RKO (cell line): ENCODE measurements at regions not wholly inside any gene's neighbourhood (a gene's known extent, or its start where the extent isn't known, plus 50 kb on each side); places are given as distances from the start of the nearest gene placed in this dataset.

Experiments
- DNase-seq: peaks from one replicate; pipeline ENCODE4 v3.0.0-alpha.2; 2016; ENCODE audit warnings: low spot score

DNA sequence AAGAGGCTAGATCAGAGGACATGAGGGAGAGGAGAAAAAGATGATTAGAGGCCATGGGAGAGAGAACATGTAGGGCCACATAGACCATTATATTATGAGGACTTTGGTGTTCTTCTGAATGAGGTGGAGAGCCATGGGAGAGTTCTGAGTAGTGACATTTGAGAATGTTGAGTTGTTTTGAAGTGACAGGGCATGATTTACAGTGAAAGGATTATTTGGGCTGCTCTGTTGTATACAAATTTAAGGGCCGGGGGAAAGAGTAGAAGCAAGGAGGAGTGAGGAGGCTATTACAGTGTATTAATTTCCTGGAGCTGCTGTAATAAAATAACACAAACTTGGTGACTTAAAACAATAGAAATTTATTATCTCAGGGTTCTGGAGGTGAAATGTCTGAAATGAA is 102.5 kb upstream of the RGS4 start:
- DNase-seq, result no peak

DNA sequence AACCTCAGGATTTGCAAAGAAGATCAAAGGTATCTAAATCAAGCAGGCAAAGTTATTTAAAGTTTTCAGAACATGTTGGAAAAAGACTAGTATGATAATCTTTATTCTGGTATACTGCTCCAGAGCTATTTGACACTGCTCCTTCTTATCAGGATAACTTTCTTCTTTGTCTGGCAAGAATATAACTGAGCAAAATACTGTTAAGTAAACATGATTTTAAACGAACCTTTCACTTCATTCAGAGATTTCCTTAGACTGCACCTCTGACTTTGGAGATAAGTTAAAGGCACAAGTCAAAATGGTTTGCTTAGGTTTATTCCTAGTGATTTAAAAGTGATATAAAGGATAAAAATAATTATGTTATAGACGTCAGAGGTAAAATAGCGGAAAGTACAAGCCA is 103.9 kb upstream of the CCDC190 start:
- no peak for DNase-seq

DNA sequence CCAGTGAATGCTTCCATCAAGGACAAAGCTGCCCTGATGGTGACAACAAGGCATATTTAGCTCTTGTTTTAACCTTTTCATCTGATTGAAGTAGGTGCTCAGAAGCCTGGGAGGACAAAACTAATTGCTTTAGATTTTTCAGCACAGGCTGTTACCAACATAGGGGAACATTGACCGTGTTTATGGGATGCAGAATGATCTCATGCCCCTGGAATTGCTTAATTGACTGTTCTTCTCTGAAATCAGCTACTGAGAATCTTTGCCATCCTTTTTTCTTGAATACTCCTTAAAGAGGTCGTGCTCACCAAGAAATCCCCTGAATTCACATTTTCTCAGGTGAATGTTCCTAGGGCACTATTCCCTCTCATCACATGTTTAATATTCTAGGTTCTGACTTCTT is 95.9 kb upstream of the CCDC190 start:
- DNase-seq, result no peak

DNA sequence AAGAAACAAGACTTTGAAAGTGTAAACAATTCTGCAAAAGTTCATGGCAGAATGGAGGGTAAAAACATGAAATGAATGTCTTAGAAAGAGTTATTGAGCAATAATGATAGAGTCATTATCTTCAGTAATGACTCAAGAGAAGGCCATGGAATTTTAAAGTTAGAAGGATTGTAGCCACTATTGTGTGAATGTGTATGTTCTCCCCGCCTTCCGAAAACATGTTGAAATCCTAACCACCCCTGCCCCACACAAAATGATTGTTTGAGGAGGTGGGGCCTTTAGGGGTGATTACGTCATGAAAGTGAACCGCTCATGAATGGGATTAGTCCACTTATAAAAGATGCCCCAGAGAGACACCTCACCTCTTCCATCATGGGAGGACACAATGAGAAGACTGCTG is 93.8 kb upstream of the CCDC190 start:
- no peak for DNase-seq

DNA sequence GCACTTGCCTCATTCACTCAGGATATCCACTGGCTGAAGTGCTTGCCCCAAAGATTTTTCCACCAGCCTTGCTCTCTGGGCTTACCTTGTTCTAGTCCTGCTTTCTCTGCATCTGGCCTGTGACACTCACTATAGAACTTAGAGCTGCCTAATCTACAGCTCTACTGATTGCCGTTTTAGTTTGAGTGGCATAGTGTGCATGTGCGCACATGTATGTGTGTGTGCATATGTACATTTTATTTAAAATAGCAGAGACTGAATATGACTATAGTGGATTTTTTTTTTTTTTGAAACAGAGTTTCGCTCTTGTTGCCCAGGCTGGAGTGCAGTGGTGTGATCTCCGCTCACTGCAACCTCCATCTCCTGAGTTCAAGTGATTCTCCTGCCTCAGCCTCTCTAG is 92.0 kb upstream of the CCDC190 start:
- DNase-seq, result no peak

DNA sequence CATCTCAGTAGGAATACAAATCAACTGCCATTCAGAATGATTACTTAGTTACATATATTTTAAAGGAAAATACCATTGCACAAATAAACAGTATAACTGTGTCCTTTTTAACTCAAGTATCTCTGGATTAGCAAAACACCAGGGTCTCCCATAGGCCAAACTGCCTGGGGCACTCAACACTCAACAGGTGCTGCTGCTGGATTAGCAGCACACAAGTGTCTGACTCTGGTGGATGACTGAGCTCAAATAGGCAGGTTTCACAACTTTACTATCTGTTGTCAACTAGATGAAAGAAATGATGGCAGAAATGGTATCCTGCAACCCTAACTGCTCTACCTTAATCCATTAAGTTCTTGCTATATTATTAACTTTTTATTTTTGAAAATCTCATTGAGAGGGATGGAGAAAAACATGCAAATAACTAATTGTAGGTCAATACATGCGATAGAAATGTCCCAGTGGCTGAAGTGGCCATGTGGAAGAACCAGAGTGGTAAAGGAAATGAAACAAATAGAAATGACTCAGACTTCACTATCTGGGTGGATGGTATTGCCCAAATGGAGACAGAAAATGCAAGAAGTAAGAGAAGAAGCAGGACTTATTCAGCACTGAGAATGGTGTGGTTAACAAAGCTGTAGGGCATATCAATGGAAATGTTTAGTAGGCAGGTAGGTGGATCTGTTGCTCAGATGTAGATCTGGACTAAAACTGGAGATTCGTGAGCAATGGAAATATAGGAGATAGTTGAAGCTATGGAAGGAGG is 90.8 kb upstream of the CCDC190 start:
- no peak for DNase-seq

DNA sequence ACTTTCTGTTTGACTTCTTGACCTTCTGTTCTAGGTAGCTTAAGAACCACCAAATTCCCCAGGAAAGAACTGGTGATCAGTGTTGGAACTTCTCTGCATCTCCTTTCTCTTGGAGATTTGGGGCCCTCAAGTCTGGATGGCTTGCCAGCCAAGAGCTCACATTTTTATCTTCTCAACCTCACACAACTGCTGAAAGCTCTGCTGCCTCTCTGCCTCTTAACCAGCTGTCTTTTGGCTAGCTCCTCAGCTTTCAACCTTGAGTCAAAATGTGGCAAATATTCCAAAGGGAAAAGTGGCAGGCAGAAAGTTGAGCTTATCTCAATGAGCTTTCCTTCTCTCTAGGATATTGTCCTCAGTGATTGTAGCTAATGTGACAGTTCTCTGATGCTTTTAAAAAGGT is 89.2 kb upstream of the CCDC190 start:
- DNase-seq, result no peak

DNA sequence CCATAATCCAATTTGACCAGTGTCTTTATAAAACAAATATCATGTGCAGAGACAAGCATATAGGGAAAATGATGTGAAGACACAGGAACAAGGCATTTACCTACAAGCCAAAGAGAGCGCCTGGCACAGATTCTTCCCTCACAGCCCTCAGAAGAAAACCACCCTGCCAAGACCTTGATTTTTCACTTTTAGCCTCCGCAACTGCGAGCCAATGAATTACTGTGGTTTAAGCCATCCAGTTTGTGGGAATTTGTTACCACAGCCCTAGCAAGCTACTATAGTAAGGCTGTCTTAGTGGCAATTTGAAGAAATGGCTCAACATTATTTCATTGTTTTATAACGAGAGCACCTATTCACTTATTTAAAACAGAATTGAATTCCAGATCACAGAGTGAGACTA is 85.7 kb upstream of the CCDC190 start:
- DNase-seq, result no peak

DNA sequence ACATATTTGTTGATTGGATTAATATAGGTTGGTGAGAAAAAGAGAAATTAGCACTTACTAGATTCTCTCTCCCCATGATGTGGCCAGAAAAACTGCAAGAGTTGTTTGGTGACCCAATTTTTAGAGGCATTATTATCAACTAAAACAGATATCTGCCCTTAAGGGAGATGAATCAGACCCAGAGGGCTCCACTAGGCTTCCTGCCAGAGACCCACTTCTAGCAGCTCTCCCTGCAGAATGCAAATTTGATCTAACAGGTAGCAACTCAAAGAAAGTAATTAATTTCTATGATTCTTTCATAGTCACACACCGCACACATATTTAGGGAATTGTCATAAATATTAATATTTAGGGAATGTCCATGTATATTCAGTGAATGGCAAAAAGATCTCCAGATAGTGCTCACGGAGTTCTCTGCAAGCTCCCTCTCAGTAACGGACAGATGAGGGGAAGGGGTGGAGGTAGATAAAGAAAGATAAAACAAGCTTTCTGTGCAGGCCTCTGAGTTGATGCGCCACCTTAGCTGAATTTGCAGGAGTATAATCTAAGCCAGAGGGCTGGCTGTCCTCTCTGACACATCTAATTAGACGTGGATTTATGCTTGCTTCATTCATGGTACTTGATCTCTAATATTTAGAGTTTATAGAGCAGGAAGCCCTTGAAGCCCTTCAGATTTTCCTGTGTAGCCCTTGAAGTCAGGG is 84.1 kb upstream of the CCDC190 start:
- DNase-seq, result no peak

DNA sequence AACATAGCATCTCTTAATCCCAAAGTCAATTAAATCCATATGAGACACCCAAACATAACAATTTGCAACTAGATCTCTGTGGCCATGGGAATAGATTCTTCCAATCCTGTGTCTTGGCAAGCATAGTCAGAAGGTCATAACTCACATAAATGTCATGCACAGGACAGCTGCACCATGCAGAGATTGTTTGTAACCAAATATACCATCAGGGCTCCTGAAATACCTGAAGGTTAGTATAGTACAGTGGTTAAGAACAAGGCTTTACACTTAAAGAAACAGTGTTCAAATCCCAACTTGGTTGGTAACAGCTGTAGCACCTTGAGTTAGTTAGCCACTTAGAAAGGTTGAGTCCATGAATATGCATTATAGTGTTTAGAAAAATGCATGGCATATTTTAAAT is 82.6 kb upstream of the CCDC190 start:
- no peak for DNase-seq

DNA sequence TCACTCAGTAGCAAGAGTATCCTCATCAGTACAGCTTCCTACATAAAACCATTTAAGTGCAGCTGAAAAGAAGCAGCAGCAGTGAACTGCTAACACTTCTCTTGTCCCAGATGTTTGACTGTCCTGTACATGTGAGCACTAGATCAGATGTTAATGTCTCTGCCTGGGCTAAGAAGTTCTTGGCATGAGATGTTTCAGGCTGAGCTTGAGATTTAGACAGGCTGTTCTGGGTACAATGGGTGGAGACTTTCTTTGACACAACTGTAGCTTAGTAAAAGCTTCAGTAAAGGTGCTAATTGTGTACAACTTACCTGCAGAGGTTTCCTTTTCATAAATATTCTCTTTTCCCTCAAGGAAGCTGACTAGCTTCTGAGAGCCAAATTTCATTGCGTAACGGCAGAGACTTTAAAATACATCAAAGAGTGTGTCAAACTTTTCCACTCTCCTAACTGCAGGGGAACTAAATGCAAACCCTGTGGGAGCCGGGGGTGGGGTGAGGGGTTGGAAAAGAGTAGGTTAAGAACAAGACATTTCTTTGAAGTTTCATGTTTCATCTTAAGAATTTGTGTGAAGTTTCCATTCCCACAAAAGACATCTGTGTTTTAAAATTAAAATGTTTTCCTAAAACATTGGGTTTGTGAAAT is 82.1 kb upstream of the CCDC190 start:
- no peak for DNase-seq

DNA sequence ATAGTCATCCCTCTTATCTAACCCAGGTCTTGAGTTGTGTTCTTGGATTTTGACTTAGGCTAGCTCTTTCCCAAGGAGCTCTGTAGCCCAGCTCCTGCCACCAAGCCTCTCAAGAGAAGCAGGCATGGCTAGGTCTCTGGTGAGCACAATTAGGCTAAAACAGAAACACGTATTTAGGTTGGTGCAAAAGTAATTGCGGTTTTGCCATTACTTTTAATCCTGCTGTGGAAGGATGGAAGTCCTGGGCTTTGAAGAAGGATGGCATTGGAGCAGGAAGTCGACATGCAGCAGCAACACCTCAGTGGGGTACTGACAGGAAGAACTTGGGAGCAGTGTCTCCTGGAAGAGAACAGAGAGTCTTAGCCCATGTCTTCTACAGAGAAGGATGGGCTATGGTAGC is 80.0 kb upstream of the CCDC190 start:
- DNase-seq, result no peak

DNA sequence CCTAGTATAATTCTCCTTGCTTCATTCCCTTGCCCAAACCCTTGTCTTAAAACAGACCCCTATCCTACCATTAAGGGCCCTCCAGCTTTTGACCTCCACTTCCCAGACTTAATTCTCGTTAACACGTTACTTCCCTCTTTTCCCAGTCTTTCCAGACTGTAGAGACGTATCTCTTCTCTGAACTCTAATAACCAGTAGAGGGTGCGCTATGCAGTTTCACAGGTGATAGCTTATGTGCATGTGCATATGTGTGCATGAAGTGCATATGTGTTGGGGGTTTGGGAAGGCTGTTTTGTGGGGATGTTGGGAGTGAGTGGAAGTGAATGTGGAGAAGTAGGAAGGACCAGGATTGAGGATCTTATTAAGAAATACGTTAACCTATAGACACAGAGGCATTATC is 78.1 kb upstream of the CCDC190 start:
- no peak for DNase-seq

DNA sequence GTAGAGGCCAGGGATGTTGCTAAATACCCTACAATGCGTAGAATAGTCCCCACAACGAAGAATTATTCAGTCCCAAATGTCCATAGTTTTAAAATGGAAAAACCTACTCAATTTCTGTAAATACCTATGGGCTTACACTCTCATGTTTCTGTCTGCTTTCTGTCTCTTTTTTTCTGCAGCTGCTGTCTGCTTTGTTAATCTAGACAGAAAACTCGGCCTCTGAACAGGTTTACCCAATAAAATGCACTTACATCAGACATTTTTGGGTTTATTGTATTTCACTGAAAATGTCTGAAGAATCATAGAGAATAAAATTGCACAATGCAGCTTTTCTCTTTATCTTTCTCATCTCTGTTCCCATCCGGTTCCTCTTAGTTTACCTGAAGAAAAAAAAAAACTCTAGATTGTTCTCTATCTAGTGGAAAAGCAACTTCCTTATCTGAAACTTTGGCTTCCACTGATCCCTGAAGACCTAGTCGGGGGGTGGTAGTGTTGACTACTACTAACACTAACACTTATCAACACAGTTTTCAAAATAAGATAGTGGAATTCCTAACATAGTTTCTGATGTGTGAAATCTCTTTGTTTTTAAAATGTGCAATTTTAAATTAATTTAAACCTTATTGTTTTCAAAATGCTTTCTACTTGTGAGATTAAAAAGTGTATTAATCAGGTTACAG is 76.9 kb upstream of the CCDC190 start:
- no peak for DNase-seq

DNA sequence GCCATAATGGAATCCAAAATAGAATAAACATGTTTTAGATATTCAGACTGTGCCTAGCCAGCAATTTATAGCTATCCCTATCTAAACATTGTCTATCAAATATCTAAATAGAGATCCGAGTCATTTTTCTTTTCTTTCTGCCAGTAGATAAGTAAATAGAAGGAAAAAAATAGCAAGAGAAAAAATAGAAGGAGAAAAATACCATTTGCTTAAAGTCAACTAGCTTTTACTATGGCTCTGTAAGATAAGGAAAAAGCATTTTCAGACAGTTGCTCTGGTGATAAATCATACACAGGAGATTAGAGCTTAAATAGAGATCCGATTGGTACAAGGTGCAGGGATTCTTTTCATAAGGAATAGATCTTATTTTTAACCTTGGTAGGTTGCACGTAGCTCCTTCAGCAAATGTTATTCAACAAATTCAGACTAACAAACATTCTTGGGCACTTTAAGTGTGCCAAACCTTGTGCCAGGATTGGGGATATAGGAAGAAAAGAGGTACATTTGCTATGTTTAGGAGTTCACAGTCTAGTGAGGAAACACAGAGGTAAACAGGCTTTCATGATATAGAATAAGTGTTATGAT is 70.1 kb upstream of the CCDC190 start:
- no peak for DNase-seq

DNA sequence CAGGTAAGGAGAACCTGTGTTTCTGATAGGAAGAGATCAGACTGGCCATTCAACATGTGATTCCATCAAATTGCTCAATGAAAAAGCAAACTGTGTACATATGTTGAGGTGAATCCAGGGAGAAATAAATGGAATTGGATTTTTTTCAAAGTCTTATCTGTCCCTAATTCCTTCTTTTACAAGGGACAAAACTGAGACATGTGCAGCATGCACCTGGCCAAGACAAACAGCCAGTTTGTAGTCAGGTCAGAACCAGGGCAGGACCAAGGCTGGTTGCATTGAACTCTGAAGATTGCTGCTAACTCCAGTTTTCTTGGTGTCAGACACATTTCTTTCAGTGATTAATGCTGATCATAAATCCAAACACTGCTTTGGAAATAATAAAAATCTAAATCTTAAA is 69.6 kb upstream of the CCDC190 start:
- DNase-seq, result no peak

DNA sequence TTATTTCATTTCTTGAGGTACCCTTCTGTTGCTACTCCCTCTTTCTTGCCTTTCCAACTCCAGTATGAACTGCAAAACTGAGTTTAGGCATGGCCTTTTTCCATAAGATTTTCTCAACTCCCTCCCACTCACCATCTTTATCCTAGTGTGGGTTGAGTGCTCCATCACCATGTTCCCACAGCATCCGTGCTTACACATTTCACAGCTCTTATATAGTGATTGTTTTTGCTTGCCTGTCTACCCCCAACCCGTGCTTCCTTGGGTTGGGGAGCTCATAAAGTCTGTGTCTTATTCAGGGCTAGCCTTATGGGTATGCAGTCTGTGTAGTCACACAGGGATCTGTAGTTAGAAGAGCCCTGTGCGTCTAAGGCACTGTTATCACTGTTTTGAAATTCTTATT is 68.2 kb upstream of the CCDC190 start:
- DNase-seq, result no peak

DNA sequence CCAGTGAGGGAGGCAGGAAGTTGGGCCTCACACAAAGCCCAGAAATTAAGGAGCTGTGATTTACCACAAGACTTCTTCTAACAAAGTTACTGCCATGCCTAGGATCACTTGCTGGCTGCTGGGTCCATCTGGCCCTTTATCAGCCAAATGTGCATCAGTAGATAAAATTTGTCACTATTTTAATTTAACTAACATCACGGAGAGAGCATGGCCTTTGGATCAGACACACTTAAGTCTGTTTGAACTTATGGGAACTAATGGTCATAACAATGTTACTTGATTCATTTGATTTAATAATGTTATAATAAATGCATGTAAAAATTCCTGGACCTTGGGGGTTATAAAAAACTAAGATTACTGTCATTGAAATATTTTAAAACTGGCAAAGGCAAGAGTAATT is 67.2 kb upstream of the CCDC190 start:
- no peak for DNase-seq

DNA sequence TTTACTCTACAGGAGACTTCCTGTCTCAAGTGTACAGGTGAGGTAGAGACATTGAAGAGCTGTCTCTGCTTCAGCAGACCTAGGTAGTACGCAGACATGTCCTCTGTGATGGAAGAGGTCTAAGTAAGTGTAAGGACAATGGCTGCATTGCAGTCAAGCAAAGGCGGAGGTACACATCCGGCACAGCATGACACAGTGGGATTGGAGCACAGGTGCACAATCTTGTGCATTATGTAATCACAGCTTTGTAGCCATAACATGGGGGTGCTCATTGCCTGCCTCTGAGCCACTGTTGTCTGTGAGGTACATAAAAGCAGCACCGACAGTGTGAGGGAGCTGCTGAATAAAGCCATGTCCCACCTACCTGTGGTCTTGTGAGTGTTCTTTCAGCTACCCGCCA is 66.4 kb upstream of the CCDC190 start:
- no peak for DNase-seq

DNA sequence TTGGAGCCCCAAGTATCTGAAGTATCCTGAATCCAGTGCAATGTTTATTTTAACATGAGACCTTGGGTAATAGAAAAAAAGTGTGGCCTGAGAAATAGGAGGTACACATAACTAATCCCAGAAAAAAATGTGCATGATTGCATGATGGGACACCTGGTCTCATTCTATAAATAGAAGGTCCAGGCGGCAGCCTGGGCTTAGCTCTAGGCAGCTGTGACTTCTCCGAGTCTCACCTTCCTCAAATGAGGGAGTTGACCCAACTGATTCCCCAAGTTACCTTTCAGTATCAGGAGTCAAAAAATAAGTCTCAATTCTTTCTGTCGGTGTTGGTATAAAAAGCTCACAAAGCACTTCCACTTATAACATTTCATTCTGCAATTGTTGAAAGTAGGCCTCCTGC is 65.9 kb upstream of the CCDC190 start:
- DNase-seq, result no peak

DNA sequence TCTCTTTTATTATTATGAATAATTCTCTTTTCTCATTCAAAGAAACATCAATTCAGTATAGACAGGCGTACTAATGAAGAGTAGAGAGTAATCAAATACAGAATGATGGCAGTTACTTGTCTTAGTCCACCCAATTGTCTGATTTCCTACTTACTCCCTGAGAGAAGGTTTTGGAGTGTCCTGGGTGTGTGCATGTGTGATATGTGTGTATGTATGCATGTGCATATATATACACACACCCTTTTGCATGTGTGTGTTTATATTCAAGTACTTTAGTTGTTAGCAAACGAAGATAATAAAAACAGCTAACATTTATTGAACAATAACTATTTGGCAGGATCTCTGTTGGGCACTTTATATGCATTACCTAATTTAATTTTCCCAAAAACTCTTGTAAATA is 63.2 kb upstream of the CCDC190 start:
- DNase-seq, result no peak

DNA sequence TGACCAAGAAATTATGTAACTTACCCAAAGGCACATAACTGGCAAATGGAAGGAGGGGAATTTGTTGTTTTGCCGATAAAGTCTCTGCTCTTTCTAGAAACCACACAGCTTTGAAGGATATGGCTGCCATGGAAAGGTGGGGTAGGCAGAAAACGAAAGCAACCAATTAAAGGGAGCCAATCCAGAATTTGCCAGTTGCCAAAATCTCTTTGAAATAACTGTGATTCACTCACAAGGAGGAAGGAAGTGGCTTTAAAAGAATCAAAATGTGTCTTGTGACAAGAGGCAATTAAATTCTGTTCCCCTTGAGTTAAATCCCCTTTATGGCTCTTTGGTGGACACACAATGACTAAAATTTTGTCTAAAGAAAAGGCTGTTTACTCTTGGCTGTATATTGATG is 61.2 kb upstream of the CCDC190 start:
- no peak for DNase-seq

DNA sequence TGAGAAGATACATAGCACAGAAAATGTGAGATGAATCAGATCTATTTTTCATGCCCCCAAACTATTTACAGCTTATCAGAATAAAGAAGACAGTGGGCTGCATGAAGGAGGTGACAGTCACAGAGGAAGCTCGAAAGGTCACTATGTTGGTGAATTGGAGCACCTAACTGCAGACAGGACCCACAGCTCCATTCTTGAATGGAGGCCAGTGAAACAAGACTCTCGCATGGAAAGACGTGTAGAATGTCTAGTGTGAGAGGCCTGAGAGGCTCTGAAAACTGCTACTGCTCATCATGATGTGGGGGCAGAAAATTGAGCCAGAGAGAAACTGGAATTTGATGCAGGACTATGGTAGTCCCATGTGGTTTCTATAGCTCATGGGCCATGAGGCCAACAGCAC is 60.3 kb upstream of the CCDC190 start:
- no peak for DNase-seq
